Endothelial cell of umbilical vein (primary cell): ENCODE measurements at regions not wholly inside any gene's neighbourhood (a gene's known extent, or its start where the extent isn't known, plus 50 kb on each side); places are given as distances from the start of the nearest gene placed in this dataset.

Source experiments
- BruUV-seq: library from RNA; stranded (reverse); fragments of 400-500 nt; replicated peaks from 2 replicates; lab custom pipeline; 2021; lab: Mats Ljungman, UMichigan
- CTCF ChIA-PET: fragments of 300-600, 350-600 bp; sonication (Branson Sonifier 250); formaldehyde crosslinking; loops from one replicate; lab custom pipeline; 2021; ENCODE audit warnings: antibody characterized with exemption, inconsistent platforms; lab: Charles Lee
- POLR2A ChIA-PET: fragments of 300-600, 350-600 bp; sonication (Branson Sonifier 250); formaldehyde crosslinking; loops from one replicate; lab custom pipeline; 2021; ENCODE audit warnings: antibody characterized with exemption, inconsistent platforms; lab: Charles Lee
- DNase-seq: peaks from one replicate; pipeline ENCODE4 v3.0.0-alpha.2; 2011; ENCODE audit warnings: low read depth, low spot score
- FAIRE-seq: peaks from 2 replicates; lab custom pipeline; 2011; peaks lifted over from hg19 to GRCh38; lab: Jason Lieb, UNC
- H2AFZ ChIP-seq: 2 replicates; pipeline ENCODE4 v1.6.0; 2012; ENCODE audit warnings: low read depth, low read length, control low read depth, inconsistent platforms
- H3K27ac ChIP-seq: 2 replicates; pipeline ENCODE4 v1.5.1; 2011; ENCODE audit warnings: low read depth, mild to moderate bottlenecking, control low read depth, low read length, moderate library complexity; ENCODE audit not compliant: insufficient read depth
- H3K27me3 ChIP-seq, 2 experiments: 2 replicates each; pipeline versions ENCODE4 v1.6.0 to v1.6.1; 2011; ENCODE audit warnings: low read length in 2 of 2, mixed read lengths in 1 of 2; ENCODE audit not compliant: control insufficient read depth in 2 of 2, insufficient read depth in 2 of 2
- H3K36me3 ChIP-seq, 2 experiments: 2 replicates in 1 of 2; 3 replicates in 1 of 2; pipeline ENCODE4 v1.5.1; 2011; ENCODE audit warnings: low read length in 2 of 2, mild to moderate bottlenecking in 1 of 2, moderate library complexity in 1 of 2; ENCODE audit not compliant: control insufficient read depth in 2 of 2, insufficient read depth in 2 of 2; ENCODE audit errors: extremely low read depth in 1 of 2
- H3K4me1 ChIP-seq: 3 replicates; pipeline ENCODE4 v1.5.1; 2011; ENCODE audit warnings: mild to moderate bottlenecking, low read length; ENCODE audit not compliant: control insufficient read depth, insufficient read depth; ENCODE audit errors: extremely low read depth
- H3K4me2 ChIP-seq: 2 replicates; pipeline ENCODE4 v1.6.1; 2011; ENCODE audit warnings: low read length, control low read depth, mixed read lengths; ENCODE audit not compliant: insufficient read depth
- H3K4me3 ChIP-seq, 3 experiments: fragments of 200-600 bp in 1 of 3; sonication (generic), shearing (Covaris generic) in 1 of 3; replicated peaks in 1 of 3; 2 replicates each; pipeline ENCODE4 v1.5.1; 2011 to 2016; ENCODE audit warnings: control low read depth in 3 of 3, low read length in 3 of 3, mild to moderate bottlenecking in 2 of 3, inconsistent platforms in 1 of 3, low read depth in 1 of 3, moderate library complexity in 1 of 3; ENCODE audit not compliant: insufficient read depth in 1 of 3
- H3K79me2 ChIP-seq: 2 replicates; pipeline ENCODE4 v1.6.0; 2012; ENCODE audit warnings: low read length, inconsistent platforms; ENCODE audit not compliant: control insufficient read depth, insufficient read depth
- H3K9ac ChIP-seq: replicated peaks from 2 replicates; pipeline ENCODE3; 2011; ENCODE audit warnings: low read length, control low read depth; ENCODE audit not compliant: insufficient read depth; ENCODE audit errors: extremely low read depth
- H3K9me1 ChIP-seq: replicated peaks from 3 replicates; pipeline ENCODE4 v1.6.0; 2011; ENCODE audit warnings: mild to moderate bottlenecking, low read length; ENCODE audit not compliant: control insufficient read depth, insufficient read depth; ENCODE audit errors: extremely low read depth
- H3K9me3 ChIP-seq: replicated peaks from 2 replicates; pipeline ENCODE4 v1.5.1; 2012; ENCODE audit warnings: low read length, inconsistent platforms; ENCODE audit not compliant: control insufficient read depth, insufficient read depth
- H4K20me1 ChIP-seq: replicated peaks from 2 replicates; pipeline ENCODE3; 2011; ENCODE audit warnings: mild to moderate bottlenecking, low read length; ENCODE audit not compliant: control insufficient read depth, insufficient read depth; ENCODE audit errors: extremely low read depth
- CTCF ChIP-seq, 2 donors: IDR thresholded peaks; 1 replicate in 1 of 2; 2 replicates in 1 of 2; pipeline ENCODE4 v1.5.1; 2011; ENCODE audit warnings: low read length in 2 of 2, mild to moderate bottlenecking in 2 of 2, moderate library complexity in 2 of 2, control low read depth in 1 of 2, inconsistent platforms in 1 of 2, low read depth in 1 of 2; ENCODE audit not compliant: insufficient read depth in 1 of 2; ENCODE audit errors: extremely low read depth in 1 of 2
- EZH2 ChIP-seq: IDR thresholded peaks from 2 replicates; pipeline ENCODE4 v1.6.1; 2012; ENCODE audit warnings: borderline replicate concordance, low read depth, mild to moderate bottlenecking, moderate library complexity, low read length, inconsistent platforms; ENCODE audit not compliant: severe bottlenecking
- FOS ChIP-seq: IDR thresholded peaks from 2 replicates; pipeline ENCODE4 v1.6.1; 2011; ENCODE audit warnings: mild to moderate bottlenecking, low read length, moderate library complexity, borderline replicate concordance; ENCODE audit not compliant: insufficient read depth
- GATA2 ChIP-seq: IDR thresholded peaks from 2 replicates; pipeline ENCODE4 v1.7.0; 2011; ENCODE audit warnings: low read depth, mild to moderate bottlenecking, moderate library complexity, mixed read lengths, low read length; ENCODE audit not compliant: insufficient read length, insufficient read depth
- JUN ChIP-seq: IDR thresholded peaks from 2 replicates; pipeline ENCODE4 v1.6.1; 2011; ENCODE audit warnings: borderline replicate concordance, low read depth; ENCODE audit not compliant: insufficient read length, insufficient read depth
- MAX ChIP-seq: IDR thresholded peaks from 2 replicates; pipeline ENCODE4 v1.6.1; 2011; ENCODE audit not compliant: insufficient read depth, insufficient read length
- MYC ChIP-seq: IDR thresholded peaks from one replicate; pipeline ENCODE4 v1.6.1; 2011; ENCODE audit warnings: mild to moderate bottlenecking, low read depth, low read length
- POLR2A ChIP-seq: IDR thresholded peaks from 2 replicates; pipeline ENCODE4 v1.6.1; 2012; ENCODE audit warnings: low read depth, mild to moderate bottlenecking, control low read depth, low read length
- POLR2AphosphoS5 ChIP-seq: IDR thresholded peaks from 2 replicates; pipeline ENCODE4 v1.6.1; 2012; ENCODE audit warnings: low read depth, mild to moderate bottlenecking, control low read depth, low read length, moderate library complexity; ENCODE audit not compliant: insufficient read depth
- dilution Hi-C: fragments of 300-500 bp; cut with MboI; formaldehyde crosslinking; loops from one replicate; pipeline ENCODE4 v1.15.0; 2019; ENCODE audit warnings: low sequenced_read_pairs; ENCODE audit not compliant: extremely low pct_ligation_motif_present
- intact Hi-C: fragments of 100-400 bp; cut with micrococcal nuclease; formaldehyde crosslinking; loops from one replicate; pipeline ENCODE4 v1.10.0; 2022

GRCh38 chr12:89230376-89231315, 121.7 kb downstream of the DUSP6 start:
- intact Hi-C loops = no loop called here
- FAIRE-seq = no peak
- dilution Hi-C loops = no loop called here
- H3K9ac ChIP-seq = no peak overlapping the region
- no peaks in the 10 kb centered on the region for H3K36me3 ChIP-seq
- H3K9me1 ChIP-seq = no peaks in the 10 kb centered on the region
- no peak for TF ChIP-seq CTCF (IDR thresholded peaks at IDR 0.05; ENCODE audit: extremely low read depth in 1 of 2, insufficient read depth in 1 of 2, low read depth in 1 of 2, low read length in 2 of 2)
- TF ChIP-seq EZH2 = no peak
- TF ChIP-seq FOS = no peak
- TF ChIP-seq JUN = no peak
- no peak for TF ChIP-seq GATA2
- no peak for TF ChIP-seq POLR2A
- TF ChIP-seq MAX = no peak
- TF ChIP-seq POLR2AphosphoS5 = no peak
- TF ChIP-seq MYC = no peak
- H3K9me3 ChIP-seq = no peaks in the 10 kb centered on the region
- H3K27ac ChIP-seq = no peak overlapping the region
- DNase-seq = peak; percentile 66
- ChIA-PET CTCF (no interaction called here), POLR2A (no interaction called here)
- H3K4me1 ChIP-seq = peaks cover 21% of the 10 kb centered on the region
- no peak overlapping the region for H2AFZ ChIP-seq
- H4K20me1 ChIP-seq = no peaks in the 10 kb centered on the region
- H3K27me3 ChIP-seq = no peaks in the 10 kb centered on the region
- no peak overlapping the region for H3K4me3 ChIP-seq
- H3K4me2 ChIP-seq = no peak overlapping the region
- BruUV-seq = no TSS peak
- H3K79me2 ChIP-seq = no peaks in the 10 kb centered on the region
